ENCODE measurements at regions not wholly inside any gene's neighbourhood (a gene's known extent, or its start where the extent isn't known, plus 50 kb on each side); places are given as distances from the start of the nearest gene placed in this dataset.

DNA sequence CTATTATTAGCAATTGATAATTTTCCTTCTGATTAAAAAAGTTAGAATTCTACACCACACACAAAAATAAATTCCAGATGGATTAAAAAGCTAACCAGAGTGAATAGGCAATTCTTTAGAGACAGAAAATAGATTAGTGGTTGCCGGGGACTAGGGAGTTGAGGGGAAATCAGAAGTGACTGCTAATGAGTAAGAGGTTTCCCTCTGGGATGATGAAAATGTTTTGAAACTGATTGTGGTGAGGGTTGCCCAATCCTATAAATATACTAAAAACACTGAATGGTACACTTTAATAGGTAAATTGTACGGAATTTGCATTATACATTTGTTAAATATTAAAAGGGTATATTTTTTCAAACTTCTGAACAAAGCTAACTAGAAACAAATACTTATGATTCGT is 214.9 kb downstream of the GPAM start:
- H3K36me3 ChIP-seq = no peaks in the 10 kb centered on the region
- H3K4me3 ChIP-seq = no peak overlapping the region
- H3K4me1 ChIP-seq = no peaks in the 10 kb centered on the region
- intact Hi-C loops (cut with DNase I; ENCODE audit: low total_unique reads) = no loop called here
- H3K9me3 ChIP-seq = no peaks in the 10 kb centered on the region
- TF ChIP-seq POLR2A (IDR thresholded peaks at IDR 0.05) = no peak
- TF ChIP-seq, protein P1, sequence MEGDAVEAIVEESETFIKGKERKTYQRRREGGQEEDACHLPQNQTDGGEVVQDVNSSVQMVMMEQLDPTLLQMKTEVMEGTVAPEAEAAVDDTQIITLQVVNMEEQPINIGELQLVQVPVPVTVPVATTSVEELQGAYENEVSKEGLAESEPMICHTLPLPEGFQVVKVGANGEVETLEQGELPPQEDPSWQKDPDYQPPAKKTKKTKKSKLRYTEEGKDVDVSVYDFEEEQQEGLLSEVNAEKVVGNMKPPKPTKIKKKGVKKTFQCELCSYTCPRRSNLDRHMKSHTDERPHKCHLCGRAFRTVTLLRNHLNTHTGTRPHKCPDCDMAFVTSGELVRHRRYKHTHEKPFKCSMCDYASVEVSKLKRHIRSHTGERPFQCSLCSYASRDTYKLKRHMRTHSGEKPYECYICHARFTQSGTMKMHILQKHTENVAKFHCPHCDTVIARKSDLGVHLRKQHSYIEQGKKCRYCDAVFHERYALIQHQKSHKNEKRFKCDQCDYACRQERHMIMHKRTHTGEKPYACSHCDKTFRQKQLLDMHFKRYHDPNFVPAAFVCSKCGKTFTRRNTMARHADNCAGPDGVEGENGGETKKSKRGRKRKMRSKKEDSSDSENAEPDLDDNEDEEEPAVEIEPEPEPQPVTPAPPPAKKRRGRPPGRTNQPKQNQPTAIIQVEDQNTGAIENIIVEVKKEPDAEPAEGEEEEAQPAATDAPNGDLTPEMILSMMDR (IDR thresholded peaks at IDR 0.05) = no peak
- no peaks in the 10 kb centered on the region for H3K27me3 ChIP-seq
- no peak overlapping the region for H3K27ac ChIP-seq
- DNase-seq = no peak

DNA sequence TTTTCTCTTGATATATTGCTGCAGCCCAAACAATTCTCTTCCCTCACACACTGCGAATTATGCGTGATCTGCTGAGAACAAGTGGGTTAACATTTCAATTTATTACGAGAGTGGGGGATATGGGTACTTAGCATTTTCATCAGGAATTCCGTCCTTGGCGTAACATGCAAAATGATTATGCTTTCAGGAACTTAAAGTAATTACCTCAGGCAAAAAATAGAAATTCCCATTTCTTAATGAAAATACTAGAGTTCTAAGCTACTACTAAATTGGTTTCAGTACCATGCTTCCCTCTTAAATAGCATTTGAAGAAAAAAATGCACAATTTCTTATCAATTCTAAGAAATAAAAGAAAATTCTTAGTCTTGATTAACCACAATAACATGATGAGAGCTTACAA is 213.5 kb downstream of the GPAM start:
- no peaks in the 10 kb centered on the region for H3K36me3 ChIP-seq
- no peak overlapping the region for H3K27ac ChIP-seq
- H3K4me3 ChIP-seq = no peak overlapping the region
- no peak for TF ChIP-seq POLR2A (IDR thresholded peaks at IDR 0.05)
- TF ChIP-seq, protein P1 (IDR thresholded peaks at IDR 0.05) = no peak
- intact Hi-C loops (cut with DNase I; ENCODE audit: low total_unique reads) = no loop called here
- no peak for DNase-seq
- no peaks in the 10 kb centered on the region for H3K9me3 ChIP-seq
- no peaks in the 10 kb centered on the region for H3K4me1 ChIP-seq
- H3K27me3 ChIP-seq = no peaks in the 10 kb centered on the region

DNA sequence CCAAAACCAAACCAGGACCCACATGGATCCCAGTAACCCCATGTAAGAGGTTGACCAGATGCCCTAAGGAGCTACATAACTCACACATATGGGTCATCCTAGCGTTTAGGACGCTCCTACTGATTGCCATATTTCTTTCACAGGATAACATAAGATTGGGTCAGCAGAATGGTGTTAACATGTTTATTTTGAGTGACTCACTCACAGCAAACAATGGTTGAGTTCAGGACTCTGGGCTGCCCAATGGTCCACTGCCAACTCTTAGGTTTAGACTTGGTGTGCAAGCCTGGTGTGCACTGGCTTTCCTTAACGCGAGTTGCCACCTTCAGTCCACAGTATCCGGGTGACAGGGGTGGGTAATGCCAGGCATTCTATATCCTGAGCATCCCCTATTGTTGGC is 211.5 kb downstream of the GPAM start:
- intact Hi-C loops (cut with DNase I; ENCODE audit: low total_unique reads) = no loop called here
- Histone ChIP-seq H3K9me3 (no peaks in the 10 kb centered on the region), H3K27ac (no peak overlapping the region), H3K27me3 (no peaks in the 10 kb centered on the region), H3K4me1 (no peaks in the 10 kb centered on the region), H3K36me3 (no peaks in the 10 kb centered on the region), H3K4me3 (no peak overlapping the region)
- no peak for TF ChIP-seq POLR2A (IDR thresholded peaks at IDR 0.05)
- TF ChIP-seq, protein P1 (IDR thresholded peaks at IDR 0.05) = no peak
- DNase-seq = no peak

DNA sequence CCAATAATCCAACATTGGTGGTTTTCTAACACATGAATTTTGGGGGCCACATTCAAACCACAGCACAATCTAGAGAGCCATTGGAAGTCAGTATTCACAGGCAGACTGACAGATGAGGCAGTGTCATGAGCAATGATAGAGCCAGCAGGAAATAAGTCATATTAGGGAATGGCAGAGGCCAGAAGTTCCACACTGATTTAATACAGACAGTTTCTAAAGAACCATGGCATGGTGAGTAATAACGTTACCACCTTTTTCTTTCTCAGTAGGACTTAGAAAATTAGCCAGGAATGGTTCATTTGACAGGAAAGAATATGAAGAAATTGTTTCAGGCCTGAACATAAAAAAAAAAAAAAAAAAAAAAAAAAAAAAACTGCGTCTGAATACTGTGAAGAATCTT is 210.3 kb downstream of the GPAM start:
- no peaks in the 10 kb centered on the region for H3K4me1 ChIP-seq
- no peak for DNase-seq
- intact Hi-C loops (cut with DNase I; ENCODE audit: low total_unique reads) = no loop called here
- H3K4me3 ChIP-seq = no peak overlapping the region
- no peak overlapping the region for H3K27ac ChIP-seq
- TF ChIP-seq, protein P1 (IDR thresholded peaks at IDR 0.05) = no peak
- no peak for TF ChIP-seq POLR2A (IDR thresholded peaks at IDR 0.05)
- no peaks in the 10 kb centered on the region for H3K36me3 ChIP-seq
- no peaks in the 10 kb centered on the region for H3K27me3 ChIP-seq
- H3K9me3 ChIP-seq = no peaks in the 10 kb centered on the region

DNA sequence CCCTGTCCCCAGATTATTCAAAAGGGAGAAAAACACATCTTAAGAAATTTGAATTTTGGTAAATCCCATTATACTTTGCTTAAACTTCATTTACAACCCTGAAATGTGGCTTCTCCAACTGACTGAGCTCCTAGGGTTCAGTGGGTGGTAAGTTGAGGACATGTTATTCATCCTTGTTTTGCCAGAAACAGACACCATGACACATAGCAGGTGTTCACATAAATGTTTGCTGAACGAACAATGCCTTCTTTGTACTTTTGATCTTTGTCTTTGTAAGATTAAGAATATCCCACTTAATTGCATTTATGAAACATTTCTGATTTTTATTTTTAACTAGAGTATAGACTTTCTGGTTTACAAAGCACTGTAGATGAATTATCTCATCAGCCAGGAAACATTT is 209.7 kb downstream of the GPAM start:
- H3K36me3 ChIP-seq = no peaks in the 10 kb centered on the region
- intact Hi-C loops (cut with DNase I; ENCODE audit: low total_unique reads) = no loop called here
- no peak for TF ChIP-seq POLR2A (IDR thresholded peaks at IDR 0.05)
- TF ChIP-seq, protein P1 (IDR thresholded peaks at IDR 0.05) = no peak
- no peak for DNase-seq
- no peak overlapping the region for H3K4me3 ChIP-seq
- no peaks in the 10 kb centered on the region for H3K27me3 ChIP-seq
- no peak overlapping the region for H3K27ac ChIP-seq
- no peaks in the 10 kb centered on the region for H3K4me1 ChIP-seq
- H3K9me3 ChIP-seq = no peaks in the 10 kb centered on the region
